IPS-20b (cell line): ENCODE measurements at regions not wholly inside any gene's neighbourhood (a gene's known extent, or its start where the extent isn't known, plus 50 kb on each side); places are given as distances from the start of the nearest gene placed in this dataset.
"Not testable (repeated sequence)": the region's sequence is repeated elsewhere in the genome, so short reads cannot be mapped to it uniquely, and the experiment has no call there.

Experiments used
- H3K27ac ChIP-seq: one replicate; pipeline ENCODE4 v1.5.1; 2013; ENCODE audit warnings: low read length
- H3K27me3 ChIP-seq: 2 replicates; pipeline ENCODE4 v1.6.1; 2013; ENCODE audit warnings: mild to moderate bottlenecking, low read length, inconsistent platforms; ENCODE audit not compliant: insufficient read depth
- H3K36me3 ChIP-seq: 2 replicates; pipeline ENCODE4 v1.6.1; 2013; ENCODE audit warnings: low read depth, mild to moderate bottlenecking, inconsistent platforms, low read length, moderate library complexity; ENCODE audit not compliant: insufficient read depth
- H3K4me1 ChIP-seq: 2 replicates; pipeline ENCODE4 v1.6.1; 2013; ENCODE audit warnings: mild to moderate bottlenecking, control low read depth, inconsistent platforms, low read length, moderate library complexity; ENCODE audit not compliant: insufficient read depth
- H3K4me3 ChIP-seq: 2 replicates; pipeline ENCODE4 v1.5.1; 2013; ENCODE audit warnings: mild to moderate bottlenecking, low read length, inconsistent platforms
- H3K9ac ChIP-seq: 2 replicates; pipeline ENCODE4 v1.6.1; 2013; ENCODE audit warnings: low read depth, mild to moderate bottlenecking, inconsistent platforms, low read length, moderate library complexity
- H3K9me3 ChIP-seq: 2 replicates; pipeline ENCODE4 v1.6.1; 2013; ENCODE audit warnings: mild to moderate bottlenecking, low read depth, low read length, inconsistent platforms; ENCODE audit not compliant: insufficient read depth

GRCh38 chr4:189809839-189810238 lies 130.8 kb upstream of the FRG1 start:
- no peak overlapping the region for H3K4me3 ChIP-seq
- H3K27ac ChIP-seq = no peak overlapping the region
- H3K9me3 ChIP-seq = no peaks in the 10 kb centered on the region
- H3K36me3 ChIP-seq = no peaks in the 10 kb centered on the region
- H3K27me3 ChIP-seq = no peaks in the 10 kb centered on the region
- no peaks in the 10 kb centered on the region for H3K4me1 ChIP-seq
- H3K9ac ChIP-seq = no peak overlapping the region

GRCh38 chr4:189810318-189811181 lies 130.1 kb upstream of the FRG1 start:
- H3K27ac ChIP-seq, H3K9me3 ChIP-seq, H3K4me1 ChIP-seq, H3K36me3 ChIP-seq, H3K4me3 ChIP-seq, H3K27me3 ChIP-seq, H3K9ac ChIP-seq: not testable (repeated sequence)

- Histone ChIP-seq H3K4me3 (no peak overlapping the region), H3K9me3 (no peaks in the 10 kb centered on the region)
These were observed 125.1 kb upstream of the FRG1 start for GRCh38 chr4:189815404-189816192.

GRCh38 chr4:189822326-189822725 lies 118.3 kb upstream of the FRG1 start:
- Histone ChIP-seq H3K9me3 (no peaks in the 10 kb centered on the region), H3K27me3 (no peaks in the 10 kb centered on the region), H3K4me3 (no peak overlapping the region), H3K9ac (no peak overlapping the region), H3K36me3 (no peaks in the 10 kb centered on the region), H3K4me1 (peaks cover 9% of the 10 kb centered on the region; the same call in 1 of the 2 replicates), H3K27ac (no peak overlapping the region)

More at GRCh38 chr4:189815404-189816192, 125.1 kb upstream of the FRG1 start:
- Histone ChIP-seq H3K4me1 (no peaks in the 10 kb centered on the region), H3K27me3 (no peaks in the 10 kb centered on the region), H3K27ac (no peak overlapping the region), H3K9ac (no peak overlapping the region), H3K36me3 (no peaks in the 10 kb centered on the region)

- Histone ChIP-seq H3K9me3 (no peaks in the 10 kb centered on the region), H3K4me1 (peaks cover 9% of the 10 kb centered on the region; the same call in 1 of the 2 replicates), H3K9ac (no peak overlapping the region), H3K4me3 (no peak overlapping the region), H3K27me3 (no peaks in the 10 kb centered on the region), H3K27ac (no peak overlapping the region), H3K36me3 (no peaks in the 10 kb centered on the region)
These were observed 117.1 kb upstream of the FRG1 start for GRCh38 chr4:189823591-189823990.

- H3K27ac ChIP-seq = no peak overlapping the region
- H3K9me3 ChIP-seq = no peaks in the 10 kb centered on the region
- no peaks in the 10 kb centered on the region for H3K36me3 ChIP-seq
- H3K4me1 ChIP-seq = peaks cover 9% of the 10 kb centered on the region; the same call in 1 of the 2 replicates
- no peak overlapping the region for H3K9ac ChIP-seq
- H3K27me3 ChIP-seq = no peaks in the 10 kb centered on the region
- H3K4me3 ChIP-seq = no peak overlapping the region
These were observed 115.2 kb upstream of the FRG1 start for GRCh38 chr4:189825466-189825865.

- Histone ChIP-seq H3K36me3 (no peaks in the 10 kb centered on the region), H3K27ac (no peak overlapping the region), H3K9me3 (no peaks in the 10 kb centered on the region), H3K4me1 (peaks cover 9% of the 10 kb centered on the region; the same call in 1 of the 2 replicates), H3K9ac (no peak overlapping the region), H3K27me3 (no peaks in the 10 kb centered on the region), H3K4me3 (no peak overlapping the region)
These were observed 114.0 kb upstream of the FRG1 start for GRCh38 chr4:189826657-189827056.

GRCh38 chr4:189828081-189828697 lies 112.5 kb upstream of the FRG1 start:
- H3K9me3 ChIP-seq = no peaks in the 10 kb centered on the region
- H3K27me3 ChIP-seq = no peaks in the 10 kb centered on the region
- no peak overlapping the region for H3K9ac ChIP-seq
- peaks cover 9% of the 10 kb centered on the region; the same call in 1 of the 2 replicates for H3K4me1 ChIP-seq
- H3K27ac ChIP-seq = no peak overlapping the region
- H3K4me3 ChIP-seq = no peak overlapping the region
- H3K36me3 ChIP-seq = no peaks in the 10 kb centered on the region

GRCh38 chr4:189832528-189832927 lies 108.1 kb upstream of the FRG1 start:
- no peak overlapping the region for H3K4me3 ChIP-seq
- no peaks in the 10 kb centered on the region for H3K9me3 ChIP-seq
- no peaks in the 10 kb centered on the region for H3K36me3 ChIP-seq
- H3K9ac ChIP-seq = no peak overlapping the region
- H3K27ac ChIP-seq = no peak overlapping the region
- no peaks in the 10 kb centered on the region for H3K4me1 ChIP-seq
- no peaks in the 10 kb centered on the region for H3K27me3 ChIP-seq

GRCh38 chr4:189834616-189835015 lies 106.1 kb upstream of the FRG1 start:
- H3K27me3 ChIP-seq = no peaks in the 10 kb centered on the region
- H3K9me3 ChIP-seq = no peaks in the 10 kb centered on the region
- no peak overlapping the region for H3K4me3 ChIP-seq
- H3K4me1 ChIP-seq = no peaks in the 10 kb centered on the region
- H3K9ac ChIP-seq = no peak overlapping the region
- no peaks in the 10 kb centered on the region for H3K36me3 ChIP-seq
- H3K27ac ChIP-seq = no peak overlapping the region

- H3K4me1 ChIP-seq = no peaks in the 10 kb centered on the region
- no peaks in the 10 kb centered on the region for H3K36me3 ChIP-seq
- H3K4me3 ChIP-seq = no peak overlapping the region
- no peaks in the 10 kb centered on the region for H3K9me3 ChIP-seq
- H3K9ac ChIP-seq = no peak overlapping the region
- H3K27ac ChIP-seq = no peak overlapping the region
- no peaks in the 10 kb centered on the region for H3K27me3 ChIP-seq
These were observed 105.2 kb upstream of the FRG1 start for GRCh38 chr4:189835505-189835904.
